GM19324 (cell line): ENCODE measurements at regions not wholly inside any gene's neighbourhood (a gene's known extent, or its start where the extent isn't known, plus 50 kb on each side); places are given as distances from the start of the nearest gene placed in this dataset.

Experiments
- ATAC-seq: cut with Tn5 transposase; IDR thresholded peaks from one replicate; pipeline ENCODE4 v1.9.1; 2021; ENCODE audit warnings: mild to moderate bottlenecking, moderate library complexity; ENCODE audit not compliant: unreplicated experiment, low FRiP score

GRCh38 chr13:84303035-84303434, 420.8 kb upstream of the SLITRK1 start:
- ATAC-seq: no peak

GRCh38 chr13:84297251-84297650, 415.0 kb upstream of the SLITRK1 start:
- no peak for ATAC-seq

DNA sequence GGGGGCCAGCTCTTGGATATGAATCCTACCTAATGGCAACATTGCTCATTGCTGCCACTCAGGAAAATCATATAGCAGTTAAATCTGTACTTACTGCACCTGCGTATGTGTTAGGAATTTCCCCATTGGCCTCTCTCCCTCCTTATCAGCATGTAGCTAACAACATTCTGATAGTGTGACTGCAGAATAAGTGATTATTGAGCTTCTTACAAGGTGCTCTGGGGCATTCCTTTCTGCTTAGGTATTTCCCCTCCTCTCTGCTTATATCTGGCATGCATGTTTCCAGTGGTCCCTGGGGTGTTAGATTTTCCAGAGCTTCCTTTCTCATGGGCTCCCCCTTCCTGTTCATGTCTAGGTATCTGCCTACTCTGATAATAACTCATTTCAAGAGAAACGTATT, 414.1 kb upstream of the SLITRK1 start:
- no peak for ATAC-seq

DNA sequence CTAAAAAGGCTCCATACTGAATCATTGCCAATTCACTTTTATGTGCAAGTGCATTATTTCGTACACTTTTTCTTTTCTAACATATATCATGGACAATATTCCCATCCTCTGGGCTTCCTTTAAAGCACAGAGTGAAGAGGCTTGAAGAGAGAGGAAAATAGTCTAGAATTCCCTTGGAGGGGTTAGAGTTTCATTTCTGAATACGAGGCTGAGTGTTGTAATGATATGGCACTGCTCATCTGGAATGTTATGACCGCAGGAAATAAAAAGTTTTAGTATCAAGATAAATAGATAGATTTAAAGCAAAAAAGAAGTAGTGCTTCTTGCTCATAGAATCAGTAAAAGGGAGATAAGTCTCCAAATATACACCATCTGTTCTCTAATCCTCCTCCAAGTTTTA, 412.3 kb upstream of the SLITRK1 start:
- no peak for ATAC-seq

DNA sequence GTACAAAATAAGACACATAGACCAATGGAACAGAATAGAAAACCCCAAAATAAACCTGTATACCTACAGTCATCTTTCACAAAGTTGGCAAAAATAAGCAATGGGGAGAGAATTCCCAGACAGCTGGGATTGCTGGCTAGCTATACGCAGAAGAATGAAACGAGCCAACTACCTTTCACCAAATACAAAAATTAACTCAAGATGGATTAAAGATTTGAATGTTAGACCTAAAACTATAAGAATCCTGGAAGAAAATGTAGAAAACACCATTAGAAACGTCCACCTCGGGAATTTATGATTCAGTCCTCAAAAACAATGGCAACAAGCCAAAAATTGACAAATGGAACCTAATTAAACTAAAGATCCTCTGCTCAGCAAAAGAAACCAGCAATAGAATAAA, 408.1 kb upstream of the SLITRK1 start:
- no peak for ATAC-seq

DNA sequence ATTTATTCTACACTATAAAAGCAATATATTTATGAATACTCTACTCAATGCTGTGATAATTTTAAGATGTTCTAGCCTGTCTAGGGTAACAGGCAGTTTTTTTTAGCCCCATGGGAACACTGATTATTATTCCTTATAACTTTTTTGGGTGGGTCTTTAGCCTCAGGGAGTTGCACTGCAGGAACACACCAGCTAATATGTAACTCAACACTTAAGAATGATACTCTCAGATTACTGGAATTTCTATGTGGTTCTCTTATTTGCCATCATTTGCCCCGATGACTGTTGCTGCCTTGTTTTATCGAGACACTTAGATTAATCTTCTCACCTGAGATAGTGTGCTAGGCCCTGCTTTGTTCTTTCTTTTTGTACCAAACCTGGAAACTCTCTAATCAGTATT, 396.9 kb upstream of the SLITRK1 start:
- ATAC-seq: no peak

DNA sequence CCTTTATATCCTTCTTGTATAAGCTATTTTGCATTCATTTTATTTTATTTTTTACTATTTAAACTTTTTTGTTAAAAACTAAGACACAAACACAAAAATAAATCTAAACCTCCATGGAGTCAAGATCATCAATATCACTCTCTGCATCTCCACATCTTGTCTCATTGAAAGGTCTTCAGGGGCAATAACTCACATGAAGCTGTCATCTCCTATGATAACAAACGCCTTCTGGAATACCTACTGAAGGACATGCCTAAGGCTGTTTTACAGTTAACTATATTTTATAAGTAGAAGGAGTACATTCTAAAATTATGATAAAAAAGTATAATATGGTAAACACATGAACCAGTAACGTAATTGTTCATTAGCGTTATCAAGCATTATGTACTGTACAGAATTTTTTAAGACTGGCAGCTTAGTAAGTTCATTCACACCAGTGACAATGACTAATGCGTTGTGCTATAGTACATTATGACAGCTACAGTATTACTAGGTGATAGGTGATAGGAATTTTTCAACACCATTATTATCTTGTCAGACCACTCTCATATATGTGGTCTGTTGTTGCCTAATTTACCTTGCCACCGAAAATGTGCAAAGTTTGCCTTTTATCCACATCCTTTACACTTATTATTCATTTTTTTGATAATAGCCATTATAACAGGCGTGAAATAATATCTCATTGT, 390.7 kb upstream of the SLITRK1 start:
- ATAC-seq: no peak

GRCh38 chr13:84265257-84265764, 383.0 kb upstream of the SLITRK1 start:
- ATAC-seq: no peak

DNA sequence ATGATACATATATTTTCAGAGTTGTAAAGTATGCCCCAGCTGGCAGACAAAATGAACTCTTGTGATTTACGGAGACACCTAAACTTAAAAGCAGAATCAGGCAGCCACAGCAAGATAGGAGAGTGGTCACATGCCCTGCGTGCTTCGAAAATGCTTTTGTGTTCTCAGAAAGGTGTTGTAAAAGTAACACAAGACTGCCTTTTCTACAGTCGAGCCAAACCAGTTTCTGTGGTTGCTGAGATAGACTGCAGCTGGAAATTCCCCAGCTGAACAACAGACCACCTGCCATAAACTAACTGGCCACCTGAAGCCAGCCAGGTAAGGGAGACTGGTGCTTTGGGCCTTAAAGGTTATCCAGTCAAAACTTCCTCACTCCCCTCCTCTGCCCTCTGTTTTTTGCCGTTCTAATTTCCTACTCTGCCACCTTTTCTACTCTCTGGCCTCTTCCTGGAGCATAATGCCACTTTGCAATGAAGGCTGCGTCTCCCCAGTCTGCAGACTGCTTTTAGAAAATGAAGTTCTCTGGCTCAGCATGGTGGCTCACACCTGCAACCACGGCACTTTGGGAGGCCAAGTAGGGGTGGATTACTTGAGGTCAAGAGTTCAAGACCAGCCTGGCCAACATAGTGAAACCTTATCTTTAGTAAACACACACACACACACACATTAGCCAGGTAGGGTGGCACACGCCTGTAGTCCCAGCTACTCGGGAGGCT, 381.2 kb upstream of the SLITRK1 start:
- no peak for ATAC-seq

- ATAC-seq: no peak
Measured at GRCh38 chr13:84255226-84255797, 373.0 kb upstream of the SLITRK1 start.

GRCh38 chr13:84249463-84249862, 367.2 kb upstream of the SLITRK1 start:
- no peak for ATAC-seq

GRCh38 chr13:84243340-84243739, 361.1 kb upstream of the SLITRK1 start:
- no peak for ATAC-seq

- ATAC-seq: no peak
Measured at GRCh38 chr13:84239032-84239431, 356.8 kb upstream of the SLITRK1 start.

DNA sequence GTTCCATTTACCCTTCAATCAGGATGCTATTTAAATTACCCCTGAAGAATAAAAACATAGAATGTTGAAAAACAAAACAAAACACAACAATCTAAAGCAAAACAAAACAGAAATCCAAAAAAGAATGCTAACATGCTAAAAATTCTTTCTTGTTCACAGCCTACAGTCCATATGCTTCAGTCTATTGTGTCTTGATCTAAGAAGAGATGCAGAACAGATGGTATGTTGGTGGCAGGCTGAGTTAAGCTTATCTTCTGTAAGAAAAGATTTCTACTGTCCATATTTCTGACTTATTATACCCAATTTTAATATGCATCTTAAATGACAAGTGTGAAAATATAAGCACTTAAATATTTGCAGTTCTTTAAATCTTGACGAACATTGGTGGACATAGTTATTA, 356.1 kb upstream of the SLITRK1 start:
- no peak for ATAC-seq

DNA sequence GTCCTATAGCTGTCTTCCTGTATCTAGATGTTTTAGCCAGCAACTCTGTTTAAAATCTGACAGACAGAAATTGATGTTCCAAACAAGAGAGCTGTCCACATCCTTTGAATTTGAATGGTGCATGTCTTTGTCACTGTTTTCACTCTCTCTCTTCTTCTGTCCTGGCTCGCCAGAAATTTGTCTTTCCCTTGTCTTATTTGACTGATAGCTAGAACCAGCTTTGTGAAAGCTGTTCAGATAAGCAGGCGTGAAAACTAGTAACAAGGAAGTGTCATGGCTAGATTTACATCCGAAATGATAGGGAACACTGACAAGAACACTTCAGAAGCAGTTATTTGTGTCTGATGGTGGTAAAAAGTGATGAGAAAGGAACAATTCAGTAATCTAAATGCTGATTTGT, 354.9 kb upstream of the SLITRK1 start:
- ATAC-seq: no peak

DNA sequence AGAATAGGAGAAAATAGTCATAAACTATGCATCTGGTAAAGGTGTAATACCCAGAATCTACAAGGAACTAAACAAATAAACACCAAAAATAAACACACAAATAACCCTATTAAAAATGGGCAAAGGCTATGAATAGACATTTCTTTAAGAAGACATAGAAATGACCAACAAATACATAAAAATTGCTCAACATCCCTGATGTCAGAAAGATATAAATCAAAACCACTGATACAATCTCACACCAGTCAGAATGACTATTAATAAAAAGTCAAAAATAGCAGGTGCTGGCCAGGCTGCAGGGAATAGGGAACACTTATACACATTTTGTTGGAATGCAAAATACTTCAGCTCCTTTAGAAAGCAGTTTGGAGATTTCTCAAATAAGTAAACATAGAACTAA, 352.1 kb upstream of the SLITRK1 start:
- no peak for ATAC-seq

DNA sequence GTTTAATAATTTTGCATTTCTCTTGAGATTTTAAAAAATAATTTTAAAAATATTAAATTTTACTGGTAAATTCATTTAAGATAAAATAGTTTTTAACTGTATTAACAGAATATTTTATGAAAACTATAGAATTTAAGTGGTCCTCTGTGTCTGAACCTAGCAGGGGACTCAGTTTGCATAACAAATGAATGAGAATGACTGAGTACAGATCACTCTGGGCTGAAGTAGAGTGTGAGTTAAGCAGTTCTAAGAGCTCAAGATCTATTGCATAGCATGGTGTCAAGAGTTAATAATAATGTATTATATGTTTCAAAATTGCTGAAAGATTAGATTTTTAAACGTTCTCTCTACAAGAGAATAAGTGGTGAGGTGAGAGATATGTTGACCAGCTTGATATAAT, 348.3 kb upstream of the SLITRK1 start:
- no peak for ATAC-seq

- ATAC-seq: no peak
Measured at GRCh38 chr13:84211048-84211447, 328.8 kb upstream of the SLITRK1 start.

GRCh38 chr13:84208246-84208910, 326.1 kb upstream of the SLITRK1 start:
- ATAC-seq: no peak

- ATAC-seq: no peak
Measured at GRCh38 chr13:84207509-84207908, 325.2 kb upstream of the SLITRK1 start.

DNA sequence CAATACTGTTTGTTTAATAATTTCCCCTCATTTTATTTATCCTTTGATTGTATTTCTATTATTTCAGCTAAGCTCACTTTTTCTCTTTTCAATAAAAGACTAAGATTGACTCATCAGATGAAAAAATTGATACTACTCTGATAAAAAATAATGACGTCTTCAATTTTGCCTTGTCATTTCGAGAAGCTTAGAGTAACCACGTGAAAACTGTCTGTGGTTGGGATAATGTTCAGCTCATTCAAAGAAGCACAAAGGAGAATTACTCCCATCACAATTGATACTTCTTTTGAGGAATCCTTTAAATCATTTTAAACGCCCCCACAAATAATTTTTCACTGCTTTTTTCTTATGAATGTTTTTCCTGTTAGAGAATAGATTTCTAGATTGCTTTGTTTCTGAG, 318.7 kb upstream of the SLITRK1 start:
- no peak for ATAC-seq
